ENCODE measurements at regions not wholly inside any gene's neighbourhood (a gene's known extent, or its start where the extent isn't known, plus 50 kb on each side); places are given as distances from the start of the nearest gene placed in this dataset.

DNA sequence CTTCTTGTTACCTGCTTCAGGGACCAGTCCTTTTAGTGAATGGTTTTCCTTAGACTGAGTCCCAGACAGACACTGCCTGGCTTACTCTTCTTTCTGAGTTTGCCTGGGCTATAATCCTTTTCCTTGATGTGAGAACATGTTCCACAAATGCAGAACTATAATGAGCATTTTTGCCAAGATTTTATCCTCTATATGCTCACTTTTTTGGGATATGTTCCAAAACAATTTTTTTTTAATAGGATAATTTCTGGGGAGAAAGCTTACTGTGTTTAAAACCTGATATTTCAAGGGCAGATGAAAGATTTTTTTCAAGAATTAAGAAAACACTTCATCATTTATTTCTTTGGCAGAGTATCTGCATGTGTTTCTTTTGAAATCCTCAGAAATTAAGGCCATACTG lies 110.0 kb upstream of the TENM4 start:
- TF ChIP-seq, protein P1, sequence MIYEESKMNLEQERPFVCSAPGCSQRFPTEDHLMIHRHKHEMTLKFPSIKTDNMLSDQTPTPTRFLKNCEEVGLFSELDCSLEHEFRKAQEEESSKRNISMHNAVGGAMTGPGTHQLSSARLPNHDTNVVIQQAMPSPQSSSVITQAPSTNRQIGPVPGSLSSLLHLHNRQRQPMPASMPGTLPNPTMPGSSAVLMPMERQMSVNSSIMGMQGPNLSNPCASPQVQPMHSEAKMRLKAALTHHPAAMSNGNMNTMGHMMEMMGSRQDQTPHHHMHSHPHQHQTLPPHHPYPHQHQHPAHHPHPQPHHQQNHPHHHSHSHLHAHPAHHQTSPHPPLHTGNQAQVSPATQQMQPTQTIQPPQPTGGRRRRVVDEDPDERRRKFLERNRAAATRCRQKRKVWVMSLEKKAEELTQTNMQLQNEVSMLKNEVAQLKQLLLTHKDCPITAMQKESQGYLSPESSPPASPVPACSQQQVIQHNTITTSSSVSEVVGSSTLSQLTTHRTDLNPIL (CRISPR knock-in tag; IDR thresholded peaks at IDR 0.05; ENCODE audit: low read depth), result no peak
- TF ChIP-seq, protein P2, sequence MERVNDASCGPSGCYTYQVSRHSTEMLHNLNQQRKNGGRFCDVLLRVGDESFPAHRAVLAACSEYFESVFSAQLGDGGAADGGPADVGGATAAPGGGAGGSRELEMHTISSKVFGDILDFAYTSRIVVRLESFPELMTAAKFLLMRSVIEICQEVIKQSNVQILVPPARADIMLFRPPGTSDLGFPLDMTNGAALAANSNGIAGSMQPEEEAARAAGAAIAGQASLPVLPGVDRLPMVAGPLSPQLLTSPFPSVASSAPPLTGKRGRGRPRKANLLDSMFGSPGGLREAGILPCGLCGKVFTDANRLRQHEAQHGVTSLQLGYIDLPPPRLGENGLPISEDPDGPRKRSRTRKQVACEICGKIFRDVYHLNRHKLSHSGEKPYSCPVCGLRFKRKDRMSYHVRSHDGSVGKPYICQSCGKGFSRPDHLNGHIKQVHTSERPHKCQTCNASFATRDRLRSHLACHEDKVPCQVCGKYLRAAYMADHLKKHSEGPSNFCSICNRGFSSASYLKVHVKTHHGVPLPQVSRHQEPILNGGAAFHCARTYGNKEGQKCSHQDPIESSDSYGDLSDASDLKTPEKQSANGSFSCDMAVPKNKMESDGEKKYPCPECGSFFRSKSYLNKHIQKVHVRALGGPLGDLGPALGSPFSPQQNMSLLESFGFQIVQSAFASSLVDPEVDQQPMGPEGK (CRISPR knock-in tag; IDR thresholded peaks at IDR 0.05; ENCODE audit: borderline replicate concordance), result no peak
- TF ChIP-seq ZFP30 (CRISPR knock-in tag; IDR thresholded peaks at IDR 0.05) (no peak), SNAI2 (CRISPR knock-in tag; IDR thresholded peaks at IDR 0.05) (no peak), ARNTL (CRISPR knock-in tag; IDR thresholded peaks at IDR 0.05; ENCODE audit: borderline replicate concordance, low read depth) (no peak), TCF4 (CRISPR knock-in tag; IDR thresholded peaks at IDR 0.05; ENCODE audit: borderline replicate concordance) (no peak), ZFP3 (CRISPR knock-in tag; IDR thresholded peaks at IDR 0.05) (no peak), ZNF565 (CRISPR knock-in tag; conservative IDR thresholded peaks at IDR 0.05; ENCODE audit: low read depth) (no peak), PPARA (CRISPR knock-in tag; IDR thresholded peaks at IDR 0.05; ENCODE audit: borderline replicate concordance) (no peak), OSR1 (CRISPR knock-in tag; IDR thresholded peaks at IDR 0.05) (no peak), ISL1 (CRISPR knock-in tag; IDR thresholded peaks at IDR 0.05) (no peak)
- TF ChIP-seq, protein P3, sequence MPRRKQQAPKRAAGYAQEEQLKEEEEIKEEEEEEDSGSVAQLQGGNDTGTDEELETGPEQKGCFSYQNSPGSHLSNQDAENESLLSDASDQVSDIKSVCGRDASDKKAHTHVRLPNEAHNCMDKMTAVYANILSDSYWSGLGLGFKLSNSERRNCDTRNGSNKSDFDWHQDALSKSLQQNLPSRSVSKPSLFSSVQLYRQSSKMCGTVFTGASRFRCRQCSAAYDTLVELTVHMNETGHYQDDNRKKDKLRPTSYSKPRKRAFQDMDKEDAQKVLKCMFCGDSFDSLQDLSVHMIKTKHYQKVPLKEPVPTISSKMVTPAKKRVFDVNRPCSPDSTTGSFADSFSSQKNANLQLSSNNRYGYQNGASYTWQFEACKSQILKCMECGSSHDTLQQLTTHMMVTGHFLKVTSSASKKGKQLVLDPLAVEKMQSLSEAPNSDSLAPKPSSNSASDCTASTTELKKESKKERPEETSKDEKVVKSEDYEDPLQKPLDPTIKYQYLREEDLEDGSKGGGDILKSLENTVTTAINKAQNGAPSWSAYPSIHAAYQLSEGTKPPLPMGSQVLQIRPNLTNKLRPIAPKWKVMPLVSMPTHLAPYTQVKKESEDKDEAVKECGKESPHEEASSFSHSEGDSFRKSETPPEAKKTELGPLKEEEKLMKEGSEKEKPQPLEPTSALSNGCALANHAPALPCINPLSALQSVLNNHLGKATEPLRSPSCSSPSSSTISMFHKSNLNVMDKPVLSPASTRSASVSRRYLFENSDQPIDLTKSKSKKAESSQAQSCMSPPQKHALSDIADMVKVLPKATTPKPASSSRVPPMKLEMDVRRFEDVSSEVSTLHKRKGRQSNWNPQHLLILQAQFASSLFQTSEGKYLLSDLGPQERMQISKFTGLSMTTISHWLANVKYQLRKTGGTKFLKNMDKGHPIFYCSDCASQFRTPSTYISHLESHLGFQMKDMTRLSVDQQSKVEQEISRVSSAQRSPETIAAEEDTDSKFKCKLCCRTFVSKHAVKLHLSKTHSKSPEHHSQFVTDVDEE (CRISPR knock-in tag; IDR thresholded peaks at IDR 0.05), result no peak

All from SK-N-SH treated with all-trans-retinoic acid at 6 μM for 48 hours (cell line).